HG03045 (cell line): ENCODE measurements at regions not wholly inside any gene's neighbourhood (a gene's known extent, or its start where the extent isn't known, plus 50 kb on each side); places are given as distances from the start of the nearest gene placed in this dataset.

ENCODE experiments used
- ATAC-seq: cut with Tn5 transposase; IDR thresholded peaks from one replicate; pipeline ENCODE4 v1.9.1; 2021; ENCODE audit warnings: mild to moderate bottlenecking, moderate library complexity; ENCODE audit not compliant: unreplicated experiment

- ATAC-seq: no peak
Observed at GRCh38 chr3:157815739-157816138, 290.5 kb downstream of the SHOX2 start.

- ATAC-seq: no peak
Observed at GRCh38 chr3:157810924-157811718, 295.1 kb downstream of the SHOX2 start.

DNA sequence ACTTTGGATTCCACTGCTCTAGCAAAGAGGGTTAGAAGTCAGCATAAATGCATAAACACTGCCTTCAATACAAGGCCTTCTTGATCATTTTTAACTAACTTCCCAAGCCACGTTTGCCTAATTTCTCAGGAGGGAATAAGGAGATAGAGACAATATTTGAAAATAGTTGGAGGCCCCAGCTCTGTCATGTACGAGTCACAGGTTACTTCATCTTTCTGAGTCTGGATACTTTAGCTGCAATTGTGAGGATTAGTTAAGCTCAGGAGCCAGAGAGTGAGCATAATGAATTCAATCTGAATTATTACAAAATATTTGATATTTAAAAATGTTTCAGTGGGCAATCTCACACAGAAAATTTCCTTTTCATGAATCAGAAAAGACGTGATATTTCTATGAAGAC lies 298.9 kb downstream of the SHOX2 start:
- no peak for ATAC-seq

- ATAC-seq: no peak
Observed at GRCh38 chr3:157805538-157805937, 300.7 kb downstream of the SHOX2 start.

DNA sequence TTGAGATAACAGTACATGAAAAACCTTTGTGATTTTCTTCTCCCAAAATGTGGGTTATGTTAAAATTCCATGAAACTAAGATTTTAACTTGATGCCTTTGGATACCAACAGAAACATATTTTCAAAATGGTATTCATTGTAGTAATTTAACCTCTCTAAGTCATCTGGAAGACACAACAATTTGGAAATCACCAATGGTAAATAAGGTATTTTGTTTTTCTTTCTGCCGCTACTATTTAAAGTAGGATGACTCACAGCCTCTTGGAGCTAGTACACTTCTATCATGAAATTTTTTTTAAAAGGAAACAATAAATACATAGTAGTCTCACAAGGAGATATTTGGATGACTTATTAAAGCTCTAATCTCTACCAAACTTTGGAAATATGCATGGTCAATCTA lies 291.6 kb upstream of the VEPH1 start:
- ATAC-seq: no peak

DNA sequence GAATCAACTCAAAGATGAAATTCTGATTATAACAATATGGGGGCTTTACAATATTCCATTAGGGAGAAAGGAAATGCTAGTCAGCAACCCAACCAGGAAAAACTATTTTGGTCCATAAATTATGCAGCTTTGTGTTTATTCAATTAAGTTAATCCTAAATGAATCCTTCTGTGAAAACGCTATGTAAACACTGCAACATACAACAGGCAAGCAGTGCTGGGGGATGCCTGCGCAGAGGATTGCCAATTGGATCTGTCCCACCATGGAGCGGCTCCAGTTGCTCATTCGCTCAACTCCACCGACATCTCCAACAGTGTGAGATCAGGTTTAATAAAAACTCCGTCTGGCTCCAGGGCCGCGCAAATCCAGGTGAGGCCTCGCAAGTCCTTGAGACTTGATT lies 290.5 kb upstream of the VEPH1 start:
- ATAC-seq: no peak

- no peak for ATAC-seq
Observed at GRCh38 chr3:157789162-157789561, 285.9 kb upstream of the VEPH1 start.

DNA sequence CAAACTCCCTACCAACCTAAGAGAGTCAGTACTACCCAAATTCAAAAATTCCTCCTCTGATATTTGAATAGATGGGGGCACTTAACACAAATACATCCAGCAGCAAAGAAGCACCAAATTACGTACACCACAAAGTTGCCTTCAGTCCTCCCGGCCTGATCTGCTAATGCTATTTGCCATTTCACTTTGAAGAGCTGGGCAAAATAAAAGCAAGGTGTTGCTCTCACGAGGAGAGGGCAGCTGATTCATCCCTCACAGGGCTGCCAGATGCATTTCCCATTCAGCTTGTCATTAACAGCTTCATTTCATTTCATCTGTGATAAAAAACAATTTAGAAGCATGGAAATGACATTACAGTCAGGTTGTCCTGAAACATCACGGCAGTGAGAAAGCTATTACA lies 283.4 kb upstream of the VEPH1 start:
- ATAC-seq: no peak

- no peak for ATAC-seq
Observed at GRCh38 chr3:157786211-157786610, 283.0 kb upstream of the VEPH1 start.

DNA sequence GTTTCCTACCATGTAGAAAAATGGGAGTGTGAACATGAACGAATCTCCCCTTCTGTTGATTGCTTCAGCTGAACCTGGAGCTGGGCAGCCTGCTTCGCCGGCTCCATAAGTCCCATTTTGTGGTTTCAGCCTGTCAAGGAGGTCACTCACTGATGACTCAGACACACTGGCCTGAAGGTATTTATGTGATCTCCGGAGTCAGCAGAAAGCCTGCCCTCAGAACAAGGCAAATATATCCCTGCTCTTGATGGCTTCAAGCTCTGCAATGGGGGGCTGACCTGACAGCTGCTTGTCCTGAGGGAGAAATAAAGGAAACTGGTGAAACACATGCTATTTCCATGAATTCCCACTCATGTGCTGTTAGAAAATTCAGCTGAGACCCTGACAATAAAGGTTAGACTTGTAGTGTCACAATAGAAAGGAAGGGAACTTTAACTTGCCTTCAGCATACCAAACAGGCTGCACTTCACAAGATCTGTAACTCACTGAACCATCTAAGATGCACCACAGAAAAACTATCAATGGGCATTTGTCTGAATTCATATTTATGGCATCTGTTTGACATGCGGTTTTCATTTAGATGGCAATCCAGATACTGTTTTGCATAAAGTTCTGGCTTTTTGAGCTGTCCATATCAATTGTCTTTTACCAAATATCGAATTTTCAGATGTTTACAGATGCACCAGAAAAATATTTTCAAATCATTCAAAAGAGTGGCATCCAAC lies 282.0 kb upstream of the VEPH1 start:
- ATAC-seq: no peak

DNA sequence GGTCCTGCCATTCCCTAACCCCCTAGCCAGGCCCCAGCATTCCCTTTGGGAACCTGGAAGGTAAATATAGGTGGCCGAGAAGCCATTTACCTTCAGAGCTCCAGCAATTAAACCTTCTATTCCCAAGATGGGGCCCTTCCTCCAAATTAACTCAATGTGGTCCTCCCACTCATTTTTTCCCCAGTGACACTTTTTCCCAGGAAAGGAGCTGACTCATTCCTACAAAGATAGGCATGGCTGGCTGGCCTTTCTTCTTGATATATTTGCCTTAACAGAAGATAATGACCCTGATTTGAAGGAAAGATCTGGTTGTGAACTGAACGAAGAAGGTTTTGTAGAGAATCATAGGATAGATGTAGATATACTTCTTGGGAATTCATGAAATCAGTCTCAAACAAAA lies 279.0 kb upstream of the VEPH1 start:
- no peak for ATAC-seq

DNA sequence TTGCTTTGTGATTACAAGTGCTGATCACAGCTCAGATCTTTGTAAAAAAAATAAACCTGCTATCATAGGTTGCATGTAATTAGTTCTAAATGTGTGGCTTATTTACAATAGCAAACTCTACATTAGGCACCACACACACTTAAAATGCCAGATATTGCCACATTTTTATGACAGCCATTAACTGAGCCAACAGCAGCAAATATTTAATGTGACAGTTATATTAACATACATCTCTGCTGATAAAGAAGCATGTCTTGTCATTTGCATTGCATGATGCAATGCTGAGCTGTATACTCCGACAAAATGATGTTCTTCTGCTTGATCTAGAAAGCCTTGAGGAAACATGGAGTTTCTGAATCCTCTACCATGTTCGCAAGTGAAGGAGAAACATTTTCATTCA lies 273.6 kb upstream of the VEPH1 start:
- ATAC-seq: no peak

DNA sequence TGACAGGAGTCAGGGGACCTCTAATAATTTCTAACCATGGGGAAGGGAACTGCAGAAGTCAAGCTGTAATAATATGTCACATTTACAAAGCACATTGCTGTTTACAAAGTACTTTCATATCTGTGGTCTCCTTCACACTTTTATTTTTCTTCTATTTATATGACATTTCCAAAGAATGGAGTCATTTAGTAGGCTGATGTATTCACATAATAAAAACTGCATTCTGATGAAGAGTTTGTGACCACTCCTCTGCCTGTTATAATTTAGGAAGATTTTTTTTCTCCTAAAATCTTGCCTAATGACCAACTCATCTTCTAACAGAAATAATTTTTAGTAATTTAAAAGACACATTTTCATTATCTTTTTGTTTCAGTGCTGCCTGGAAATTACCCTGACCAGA lies 272.2 kb upstream of the VEPH1 start:
- no peak for ATAC-seq

GRCh38 chr3:157769378-157769777 lies 266.2 kb upstream of the VEPH1 start:
- ATAC-seq: no peak

DNA sequence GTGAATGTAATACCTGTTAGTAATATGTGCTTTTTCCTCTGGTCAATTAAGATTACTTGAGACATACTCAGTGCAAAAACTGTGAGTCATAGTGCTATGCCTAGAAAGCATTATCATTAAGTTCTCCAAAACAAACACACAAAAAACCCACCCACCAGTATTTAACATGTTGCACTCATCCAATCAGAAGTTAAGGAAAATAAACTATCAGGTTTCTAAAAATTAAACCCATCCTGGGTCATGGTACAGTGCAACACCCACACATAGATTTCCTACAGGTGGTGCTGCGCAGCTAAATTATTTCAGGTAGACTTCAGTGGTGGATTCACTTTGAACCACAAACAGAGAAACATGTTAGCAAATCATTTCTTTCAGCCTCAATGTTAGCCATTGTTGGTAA lies 264.4 kb upstream of the VEPH1 start:
- ATAC-seq: no peak

DNA sequence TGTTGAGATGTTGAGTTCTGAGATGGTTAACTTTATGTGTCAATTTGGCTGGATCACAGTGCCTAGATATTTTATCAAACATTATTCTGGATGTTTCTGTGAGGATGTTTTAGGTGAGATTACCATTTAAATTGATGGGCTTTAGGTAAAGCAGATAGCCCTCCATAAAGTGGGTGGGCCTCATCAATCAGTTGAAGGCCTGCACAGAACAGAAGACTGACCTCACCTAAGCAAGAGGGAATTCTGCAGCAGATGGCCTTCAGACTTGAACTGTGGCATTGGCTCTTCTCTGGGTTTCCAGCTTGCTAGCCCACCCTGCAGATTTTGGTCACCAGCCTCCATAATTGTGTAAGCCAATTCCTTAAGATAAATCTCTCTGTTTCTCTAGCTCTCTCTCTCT lies 260.4 kb upstream of the VEPH1 start:
- no peak for ATAC-seq

GRCh38 chr3:157759311-157759710 lies 256.1 kb upstream of the VEPH1 start:
- ATAC-seq: no peak

DNA sequence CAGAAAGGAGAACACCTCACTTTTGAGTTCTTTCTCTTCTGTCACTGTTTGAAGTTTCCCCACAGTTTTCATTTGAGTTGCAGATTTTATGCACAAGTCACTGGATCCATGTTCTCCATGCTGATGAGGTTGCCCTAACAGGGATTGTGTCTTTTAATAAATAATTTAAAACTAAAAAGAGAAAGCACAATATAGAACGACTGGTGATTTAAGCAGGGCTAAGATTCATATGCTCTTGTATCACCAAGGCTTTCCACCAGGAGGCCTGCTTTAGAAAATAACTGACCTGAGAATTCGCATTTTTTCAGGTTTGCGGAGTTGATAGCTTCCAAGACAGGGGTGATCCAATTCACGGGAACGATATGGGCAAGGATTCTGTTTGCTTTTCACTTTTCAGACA lies 252.0 kb upstream of the VEPH1 start:
- no peak for ATAC-seq

DNA sequence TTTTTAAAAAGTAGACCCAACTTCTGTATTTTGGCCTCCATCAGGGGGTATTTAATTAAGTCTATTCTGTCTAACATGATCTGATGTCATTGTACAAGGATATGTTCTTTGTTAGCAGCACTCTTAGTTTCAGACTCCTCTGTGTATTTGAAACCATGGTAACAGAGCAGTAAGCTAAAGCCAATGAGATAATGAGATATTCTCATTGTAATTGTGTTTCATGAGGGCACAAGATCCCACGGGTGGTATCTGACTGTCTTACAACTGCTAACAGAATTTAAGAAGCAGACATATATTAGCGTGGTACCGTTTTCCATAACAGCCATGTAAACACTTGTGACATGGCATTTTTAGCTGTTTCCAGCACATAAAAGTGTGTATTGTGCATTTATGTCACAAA lies 251.2 kb upstream of the VEPH1 start:
- ATAC-seq: no peak

GRCh38 chr3:157753787-157754136 lies 250.5 kb upstream of the VEPH1 start:
- no peak for ATAC-seq

- ATAC-seq: no peak
Observed at GRCh38 chr3:157752956-157753786, 250.0 kb upstream of the VEPH1 start.

DNA sequence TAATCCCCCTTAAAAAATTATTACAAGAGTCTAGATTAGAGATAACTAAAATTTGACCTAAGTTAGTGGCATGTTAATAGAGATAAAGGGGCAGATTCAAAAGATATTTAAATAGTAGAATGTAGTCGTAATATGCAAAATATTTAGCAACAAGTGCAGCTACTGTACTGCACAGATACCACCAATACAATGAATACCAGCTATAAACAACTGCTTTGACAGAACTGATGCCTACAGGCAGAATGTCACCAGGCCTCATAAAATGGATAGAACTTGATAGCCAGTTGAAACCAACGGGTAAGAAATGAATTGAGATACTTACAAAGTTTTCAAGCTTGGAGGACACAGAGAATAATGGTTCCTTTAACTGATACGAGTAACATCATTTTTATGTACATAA lies 249.3 kb upstream of the VEPH1 start:
- ATAC-seq: no peak
